CD4-positive, alpha-beta T cell treated with Interleukin-10 for 1 hour (primary cell): ENCODE measurements at regions not wholly inside any gene's neighbourhood (a gene's known extent, or its start where the extent isn't known, plus 50 kb on each side); places are given as distances from the start of the nearest gene placed in this dataset.

Source experiments
- DNase-seq: peaks from one replicate; pipeline ENCODE4 v3.0.0-alpha.2; 2020

DNA sequence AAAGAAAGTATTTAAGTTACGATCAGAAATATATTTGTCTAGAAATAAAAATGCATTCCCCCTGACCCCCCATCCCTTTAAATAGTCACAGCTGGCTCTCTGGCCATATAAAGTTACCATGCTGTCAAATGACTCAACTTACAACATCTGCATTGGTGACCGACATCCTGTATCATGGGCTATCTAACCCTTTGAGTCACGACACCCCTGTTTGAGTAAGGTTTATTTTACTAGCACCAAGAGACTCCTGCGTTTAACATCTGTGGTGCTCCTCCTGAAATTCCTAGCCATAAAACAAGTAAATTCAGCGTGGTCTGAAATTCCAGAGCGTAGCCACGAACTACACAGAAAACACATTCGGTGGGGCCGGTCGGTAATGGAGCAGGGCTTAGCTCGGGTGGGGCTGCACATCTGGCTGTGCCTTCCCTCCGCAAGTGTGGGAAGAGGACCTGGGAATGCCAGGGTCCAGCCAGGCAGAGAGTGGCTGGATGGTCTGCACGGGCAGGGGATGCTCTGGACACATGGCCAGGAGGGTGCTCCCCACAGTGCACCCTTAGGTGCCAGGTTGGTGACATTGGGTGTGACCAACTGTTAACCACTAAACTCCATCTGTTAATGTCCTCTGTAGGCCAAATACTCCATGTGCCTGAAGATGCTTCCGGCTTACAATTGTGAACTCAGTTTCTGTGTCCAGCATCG is 53.0 kb upstream of the CLDN14 start:
- no peak for DNase-seq

DNA sequence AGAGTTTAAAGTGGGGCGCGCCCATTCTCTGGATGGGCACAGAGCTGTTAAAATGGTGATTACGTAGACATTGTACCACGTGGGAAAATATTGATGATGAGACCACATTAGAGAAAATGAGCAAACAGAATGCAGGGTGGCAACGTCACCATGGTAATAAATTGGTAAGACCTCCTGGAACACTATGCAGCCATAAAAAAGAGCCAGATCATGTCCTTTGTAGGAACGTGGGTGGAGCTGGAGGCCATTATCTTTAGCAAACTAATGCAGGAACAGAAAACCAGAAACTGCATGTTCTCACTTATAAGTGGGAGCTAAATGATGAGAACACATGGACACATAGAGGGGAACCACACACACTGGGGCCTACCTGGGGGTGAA is 53.5 kb upstream of the CLDN14 start:
- DNase-seq: no peak

DNA sequence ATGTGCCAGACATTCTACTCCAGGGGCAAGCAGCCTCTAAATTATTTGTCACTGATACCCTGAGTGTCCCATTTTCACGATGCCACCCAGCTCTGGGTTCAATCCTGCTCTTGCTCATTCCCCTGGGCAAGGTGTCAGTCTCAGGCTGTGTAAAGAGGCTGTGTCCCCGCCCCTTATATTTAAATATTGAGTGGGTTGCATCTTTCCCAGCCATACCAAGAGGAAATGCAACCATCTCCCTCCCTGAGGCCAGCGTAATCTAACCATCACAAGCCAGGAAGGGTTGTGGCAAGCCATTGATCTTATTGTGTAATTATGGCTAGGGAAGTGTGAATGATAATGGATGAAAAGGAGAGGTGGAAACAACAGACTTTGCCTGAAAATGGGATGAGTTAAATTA is 54.7 kb upstream of the CLDN14 start:
- no peak for DNase-seq

GRCh38 chr21:36535618-36536241 is 55.8 kb upstream of the CLDN14 start:
- DNase-seq: no peak

DNA sequence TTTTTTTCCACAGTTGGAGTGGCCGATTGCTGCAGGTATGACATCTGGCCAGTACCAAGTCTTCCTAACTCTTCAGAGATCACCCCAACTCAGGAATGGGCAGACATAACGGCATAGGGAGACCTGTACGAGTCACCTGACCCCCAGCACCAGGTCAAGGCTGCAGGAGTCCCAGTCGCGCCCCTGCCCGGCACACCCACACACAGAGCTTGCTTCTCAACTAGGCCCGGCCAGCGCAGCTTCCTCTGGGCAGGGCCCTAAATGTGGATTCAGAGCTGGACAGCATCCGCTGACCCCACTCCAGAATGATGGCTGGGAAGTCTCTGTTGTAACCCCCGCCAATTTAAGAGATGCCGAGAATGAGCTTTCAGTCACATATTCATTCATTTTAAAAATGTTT is 58.8 kb upstream of the CLDN14 start:
- DNase-seq: no peak

DNA sequence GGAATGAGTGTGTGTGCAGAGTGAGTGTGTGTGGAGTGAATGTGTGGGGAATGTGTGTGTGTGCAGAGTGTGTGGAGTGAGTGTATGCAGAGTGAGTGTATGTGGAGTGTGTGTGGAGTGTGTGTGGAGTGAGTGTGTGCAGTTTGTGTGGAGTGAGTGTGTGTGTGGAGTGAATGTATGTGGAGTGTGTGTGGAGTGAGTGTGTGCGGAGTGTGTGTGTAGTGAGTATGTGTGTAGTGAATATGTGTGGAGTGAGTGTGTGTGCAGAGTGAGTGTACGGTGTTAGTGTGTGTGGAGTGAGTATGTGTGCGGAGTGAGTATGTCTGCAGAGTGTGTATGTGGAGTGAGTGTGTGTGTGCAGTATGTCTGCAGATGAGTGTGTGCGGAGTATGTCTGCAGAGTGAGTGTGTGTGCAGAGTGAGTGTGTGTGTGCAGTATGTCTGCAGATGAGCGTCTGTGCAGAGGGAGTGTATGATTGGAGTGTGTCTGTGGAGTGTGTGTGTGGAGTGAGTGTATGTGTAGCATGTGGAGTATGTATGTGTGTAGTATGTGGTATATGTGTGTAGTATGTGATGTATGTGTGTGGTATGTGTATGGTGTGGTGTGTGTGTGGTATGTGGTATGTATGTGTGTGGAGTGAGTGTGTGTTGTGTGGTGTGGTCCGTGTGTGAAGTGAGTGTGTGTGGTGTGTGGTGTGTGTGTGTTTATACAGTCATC is 59.7 kb upstream of the CLDN14 start:
- DNase-seq: no peak

GRCh38 chr21:36540700-36541099 is 60.8 kb upstream of the CLDN14 start:
- no peak for DNase-seq

DNA sequence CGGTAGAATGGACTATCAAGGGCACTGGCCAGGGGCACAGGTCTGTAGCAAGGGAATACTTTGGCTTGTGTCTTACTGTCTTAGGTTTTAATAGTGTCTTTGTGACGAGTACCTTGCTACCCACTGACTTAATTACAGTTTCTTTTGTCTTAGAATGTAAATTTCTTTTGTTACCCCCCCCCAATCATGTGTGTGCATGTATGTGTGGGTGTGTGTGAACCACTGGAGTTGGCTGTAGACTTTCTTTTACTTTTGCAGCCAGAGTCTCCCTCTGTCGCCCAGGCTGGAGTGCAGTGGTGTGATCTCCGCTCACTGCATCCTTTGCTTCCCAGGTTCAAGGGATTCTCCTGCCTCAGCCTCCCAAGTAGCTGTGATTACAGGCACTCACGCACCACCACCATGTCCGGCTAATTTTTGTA is 61.8 kb upstream of the CLDN14 start:
- DNase-seq: no peak

- no peak for DNase-seq
These were observed 62.6 kb upstream of the CLDN14 start for GRCh38 chr21:36542312-36543101.

DNA sequence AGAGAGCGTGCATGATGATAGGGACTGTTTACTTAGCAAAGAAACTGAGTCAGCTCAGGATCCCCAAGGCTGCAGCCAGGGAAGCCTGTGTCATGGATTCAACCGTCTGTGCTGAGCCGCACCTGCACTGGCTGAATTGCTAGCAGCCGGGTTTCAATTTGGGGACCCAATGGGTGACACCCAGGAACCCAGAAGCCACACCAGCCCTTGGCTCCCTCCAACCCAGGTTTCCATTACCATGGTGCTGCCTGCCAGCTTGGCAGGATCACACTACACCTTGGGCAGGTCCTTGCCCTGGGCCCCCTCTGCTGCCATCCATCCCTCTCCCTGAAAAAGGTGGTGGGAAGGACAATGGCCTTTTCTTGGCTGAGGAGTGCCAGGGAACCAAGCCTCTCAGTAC is 64.0 kb upstream of the CLDN14 start:
- DNase-seq: no peak

GRCh38 chr21:36544545-36544944 is 64.6 kb upstream of the CLDN14 start:
- DNase-seq: no peak

GRCh38 chr21:36545776-36546511 is 66.0 kb upstream of the CLDN14 start:
- DNase-seq: no peak

GRCh38 chr21:36547464-36547863 is 67.5 kb upstream of the CLDN14 start:
- no peak for DNase-seq

DNA sequence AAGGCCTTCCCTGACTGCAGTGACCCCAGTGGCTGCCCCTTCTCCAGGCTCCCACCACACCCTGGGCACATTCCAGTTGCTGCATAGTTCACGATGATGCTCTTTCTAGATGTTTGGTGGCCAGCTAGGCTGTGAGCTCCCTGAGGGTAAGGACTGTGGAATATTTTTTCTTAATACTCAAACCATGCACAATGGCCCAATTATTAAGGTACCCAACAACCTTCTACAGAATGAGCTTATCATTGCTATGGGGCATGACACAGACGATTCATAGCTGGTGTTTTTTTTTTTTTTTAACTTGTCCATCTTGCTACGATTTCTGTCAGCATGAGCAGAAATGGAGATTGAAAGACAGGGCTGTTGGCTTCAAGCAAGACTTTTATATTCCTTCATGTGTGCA is 68.9 kb upstream of the CLDN14 start:
- DNase-seq: no peak

DNA sequence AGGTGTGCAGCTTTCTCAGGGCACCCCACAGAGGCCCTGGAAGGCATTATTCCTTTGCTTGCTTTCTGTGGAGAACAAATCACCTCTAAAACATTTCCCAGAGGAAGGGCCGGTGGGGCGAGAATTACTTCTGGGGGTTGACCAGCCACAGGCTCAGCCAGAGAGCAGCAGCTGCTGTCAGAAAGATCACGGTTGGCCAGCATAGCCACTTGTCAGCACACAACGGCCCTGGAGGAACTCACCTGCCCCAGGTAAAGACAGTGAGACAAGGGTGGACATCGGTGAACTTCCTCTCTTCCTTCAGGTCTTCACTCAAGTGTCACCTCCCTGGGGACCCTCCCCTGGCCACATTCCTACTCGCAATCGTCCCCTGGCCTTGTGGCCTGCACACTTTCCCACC is 69.5 kb upstream of the CLDN14 start:
- DNase-seq: no peak

DNA sequence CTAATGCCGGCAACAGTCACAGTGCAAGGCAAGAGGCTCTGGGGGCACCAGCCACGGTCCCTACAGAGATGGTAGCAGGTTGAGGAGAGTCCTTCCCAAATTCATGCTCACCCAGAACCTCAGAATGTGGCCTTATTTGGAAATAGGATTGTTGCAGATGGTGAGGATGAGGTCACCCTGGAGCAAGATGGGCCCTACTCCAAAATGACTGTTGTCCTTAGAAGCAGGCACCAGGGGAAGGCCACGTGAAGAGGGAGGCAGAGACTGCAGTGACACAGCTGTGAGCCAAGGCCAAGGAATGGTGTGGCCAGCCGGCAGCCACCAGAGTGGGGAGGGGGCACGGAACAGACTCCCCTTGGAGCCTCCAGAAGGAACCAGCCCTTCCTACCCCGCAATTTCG is 70.8 kb upstream of the CLDN14 start:
- no peak for DNase-seq

- DNase-seq: no peak
These were observed 71.4 kb upstream of the CLDN14 start for GRCh38 chr21:36551321-36551720.

DNA sequence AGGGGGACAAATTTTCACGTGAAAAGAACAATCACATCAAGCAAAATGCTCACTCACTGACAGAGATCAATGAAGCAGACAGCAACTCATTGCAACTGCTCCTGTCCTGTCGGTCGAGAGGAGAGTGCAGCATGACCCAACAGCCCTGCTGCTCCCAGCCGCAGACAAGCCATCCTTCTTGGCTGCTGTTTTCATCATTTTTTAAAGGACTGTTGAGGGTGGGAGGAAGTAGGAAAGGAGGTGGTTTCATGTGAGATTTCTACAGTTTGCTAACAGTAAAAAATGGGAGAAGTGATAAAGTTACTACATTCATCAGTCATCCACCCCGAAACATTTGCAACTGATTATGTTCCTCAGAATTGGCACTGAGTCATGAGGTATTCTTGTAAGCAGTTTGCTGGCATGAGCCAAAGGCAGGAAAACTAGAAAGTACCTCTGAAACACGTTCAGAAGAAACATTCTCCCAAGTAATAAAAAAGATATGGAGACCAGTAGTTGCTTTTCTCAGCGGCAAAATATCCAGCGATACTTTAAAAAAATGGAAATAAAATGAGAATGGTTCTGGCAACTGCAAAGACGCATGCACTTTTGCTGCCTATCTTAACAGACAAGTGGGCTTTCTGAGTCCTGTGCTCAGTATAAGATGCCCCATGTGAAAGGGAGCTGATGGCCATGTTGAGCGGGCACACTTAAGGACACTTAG is 72.0 kb upstream of the CLDN14 start:
- no peak for DNase-seq

- no peak for DNase-seq
These were observed 72.5 kb upstream of the CLDN14 start for GRCh38 chr21:36552434-36552785.

DNA sequence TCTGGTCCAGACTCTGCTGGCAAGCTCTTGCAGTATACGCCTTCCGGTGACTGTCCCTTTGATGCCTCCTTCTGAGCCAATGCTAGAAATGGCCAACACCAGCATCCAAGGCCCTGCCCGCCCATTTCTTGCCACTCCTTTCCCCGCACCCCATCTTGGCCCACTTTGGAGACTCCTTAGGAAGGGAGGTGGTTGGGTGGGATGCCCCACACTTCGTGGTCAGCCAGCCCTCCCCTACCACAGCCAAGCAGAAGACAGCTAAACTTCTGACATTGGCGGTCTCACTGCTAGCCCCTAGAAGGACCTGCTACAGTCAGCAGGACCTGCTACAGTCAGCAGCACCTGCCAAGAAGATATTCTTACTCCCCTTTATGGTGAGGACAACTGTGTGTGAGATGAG is 73.5 kb upstream of the CLDN14 start:
- no peak for DNase-seq

GRCh38 chr21:36554411-36555157 is 74.7 kb upstream of the CLDN14 start:
- DNase-seq: no peak
